ENCODE measurements at regions not wholly inside any gene's neighbourhood (a gene's known extent, or its start where the extent isn't known, plus 50 kb on each side); places are given as distances from the start of the nearest gene placed in this dataset.
"Not testable (repeated sequence)": the region's sequence is repeated elsewhere in the genome, so short reads cannot be mapped to it uniquely, and the experiment has no call there.

DNA sequence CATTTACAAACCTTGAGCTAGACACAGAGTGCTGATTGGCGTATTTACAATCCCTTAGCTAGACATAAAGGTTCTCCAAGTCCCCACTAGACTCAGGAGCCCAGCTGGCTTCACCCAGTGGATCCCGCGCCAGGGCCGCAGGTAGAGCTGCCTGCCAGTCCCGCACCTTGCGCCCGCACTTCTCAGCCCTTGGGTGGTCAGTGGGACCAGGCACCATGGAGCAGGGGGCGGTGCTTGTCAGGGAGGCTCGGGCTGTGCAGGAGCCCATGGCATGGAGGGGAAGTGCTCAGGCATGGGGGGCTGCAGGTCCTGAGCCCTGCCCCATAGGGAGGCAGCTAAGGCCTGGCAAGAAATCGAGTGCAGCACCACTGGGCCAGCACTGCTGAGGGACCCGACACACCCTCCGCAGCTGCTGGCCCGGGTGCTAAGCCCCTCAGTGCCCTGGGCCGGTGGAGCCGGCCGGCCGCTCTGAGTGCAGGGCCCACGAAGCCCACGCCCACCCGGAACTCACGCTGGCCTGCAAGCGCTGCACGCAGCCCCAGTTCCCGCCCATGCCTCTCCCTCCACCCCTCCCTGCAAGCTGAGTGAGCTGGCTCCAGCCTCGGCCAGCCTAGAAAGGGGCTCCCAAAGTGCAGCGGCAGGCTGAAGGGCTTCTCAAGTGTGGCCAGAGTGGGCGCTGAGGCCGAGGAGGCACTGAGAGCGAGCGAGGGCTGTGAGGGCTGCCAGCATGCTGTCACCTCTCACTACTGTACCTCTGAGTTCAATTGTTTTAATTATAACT lies 1213.9 kb downstream of the OTOL1 start:
- no peak overlapping the region for H3K9ac ChIP-seq
- no peaks in the 10 kb centered on the region for H3K4me1 ChIP-seq
- TF ChIP-seq, protein P1, sequence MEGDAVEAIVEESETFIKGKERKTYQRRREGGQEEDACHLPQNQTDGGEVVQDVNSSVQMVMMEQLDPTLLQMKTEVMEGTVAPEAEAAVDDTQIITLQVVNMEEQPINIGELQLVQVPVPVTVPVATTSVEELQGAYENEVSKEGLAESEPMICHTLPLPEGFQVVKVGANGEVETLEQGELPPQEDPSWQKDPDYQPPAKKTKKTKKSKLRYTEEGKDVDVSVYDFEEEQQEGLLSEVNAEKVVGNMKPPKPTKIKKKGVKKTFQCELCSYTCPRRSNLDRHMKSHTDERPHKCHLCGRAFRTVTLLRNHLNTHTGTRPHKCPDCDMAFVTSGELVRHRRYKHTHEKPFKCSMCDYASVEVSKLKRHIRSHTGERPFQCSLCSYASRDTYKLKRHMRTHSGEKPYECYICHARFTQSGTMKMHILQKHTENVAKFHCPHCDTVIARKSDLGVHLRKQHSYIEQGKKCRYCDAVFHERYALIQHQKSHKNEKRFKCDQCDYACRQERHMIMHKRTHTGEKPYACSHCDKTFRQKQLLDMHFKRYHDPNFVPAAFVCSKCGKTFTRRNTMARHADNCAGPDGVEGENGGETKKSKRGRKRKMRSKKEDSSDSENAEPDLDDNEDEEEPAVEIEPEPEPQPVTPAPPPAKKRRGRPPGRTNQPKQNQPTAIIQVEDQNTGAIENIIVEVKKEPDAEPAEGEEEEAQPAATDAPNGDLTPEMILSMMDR (IDR thresholded peaks at IDR 0.05): no peak
- no peaks in the 10 kb centered on the region for H3K36me3 ChIP-seq (ENCODE audit: control insufficient read depth, insufficient read depth, low read length)
- H3K9me3 ChIP-seq (ENCODE audit: control insufficient read depth, low read length): no peaks in the 10 kb centered on the region
- no peak overlapping the region for H3K27ac ChIP-seq
- no peaks in the 10 kb centered on the region for H3K27me3 ChIP-seq (ENCODE audit: control insufficient read depth, insufficient read depth, low read length)
- H3K79me2 ChIP-seq: no peaks in the 10 kb centered on the region
- no peak overlapping the region for H2AFZ ChIP-seq
- H3K4me2 ChIP-seq (ENCODE audit: low read length): no peak overlapping the region
- H3K4me3 ChIP-seq (ENCODE audit: low read depth, low read length): no peak overlapping the region

DNA sequence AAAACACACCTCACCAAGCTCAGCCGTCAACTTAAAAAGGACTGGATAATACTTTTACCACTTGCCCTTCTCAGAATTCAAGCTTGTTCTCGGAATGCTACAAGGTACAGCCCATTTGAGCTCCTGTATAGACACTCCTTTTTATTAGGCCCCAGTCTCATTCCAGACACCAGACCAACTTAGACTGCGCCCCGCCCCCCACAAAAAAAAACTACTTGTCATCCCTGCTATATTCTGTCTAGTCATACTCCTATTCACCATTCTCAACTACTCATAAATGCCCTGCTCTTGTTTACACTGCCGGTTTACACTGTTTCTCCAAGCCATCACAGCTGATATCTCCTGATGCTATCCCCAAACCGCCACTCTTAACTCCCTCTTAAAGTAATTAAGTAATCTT lies 1220.5 kb downstream of the OTOL1 start:
- not testable (repeated sequence) for H3K36me3 ChIP-seq (ENCODE audit: control insufficient read depth, insufficient read depth, low read length); H3K4me2 ChIP-seq (ENCODE audit: low read length); H3K9me3 ChIP-seq (ENCODE audit: control insufficient read depth, low read length); H3K4me3 ChIP-seq (ENCODE audit: low read depth, low read length); H3K27ac ChIP-seq; H3K27me3 ChIP-seq (ENCODE audit: control insufficient read depth, insufficient read depth, low read length); H3K79me2 ChIP-seq; H3K4me1 ChIP-seq; H2AFZ ChIP-seq; H3K9ac ChIP-seq

DNA sequence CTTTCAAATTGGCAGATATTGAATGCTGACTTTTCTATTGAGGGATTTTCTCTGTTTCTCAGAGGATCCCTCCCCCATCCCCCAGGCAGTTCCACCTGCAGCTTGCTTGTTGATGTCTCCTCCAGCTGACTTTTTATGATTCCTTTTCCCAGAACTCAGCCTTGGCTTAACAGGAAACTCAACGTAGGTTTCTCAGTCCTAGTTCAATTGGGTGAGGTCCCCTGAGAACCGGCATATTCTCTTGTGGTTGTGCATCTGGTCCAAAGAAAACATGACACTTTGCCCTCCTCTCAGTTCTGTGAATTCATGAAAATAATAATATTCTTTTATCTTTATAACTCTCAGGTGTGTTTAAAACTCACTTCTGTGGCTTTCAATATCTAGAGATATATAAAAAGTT lies 1222.1 kb downstream of the OTOL1 start:
- Histone ChIP-seq H3K79me2 (no peaks in the 10 kb centered on the region), H3K4me1 (no peaks in the 10 kb centered on the region), H3K36me3 (ENCODE audit: control insufficient read depth, insufficient read depth, low read length) (no peaks in the 10 kb centered on the region), H3K4me2 (ENCODE audit: low read length) (no peak overlapping the region), H3K9ac (no peak overlapping the region), H3K27ac (no peak overlapping the region), H3K27me3 (ENCODE audit: control insufficient read depth, insufficient read depth, low read length) (no peaks in the 10 kb centered on the region), H3K4me3 (ENCODE audit: low read depth, low read length) (no peak overlapping the region), H3K9me3 (ENCODE audit: control insufficient read depth, low read length) (no peaks in the 10 kb centered on the region), H2AFZ (no peak overlapping the region)
- TF ChIP-seq, protein P1 (IDR thresholded peaks at IDR 0.05): no peak

DNA sequence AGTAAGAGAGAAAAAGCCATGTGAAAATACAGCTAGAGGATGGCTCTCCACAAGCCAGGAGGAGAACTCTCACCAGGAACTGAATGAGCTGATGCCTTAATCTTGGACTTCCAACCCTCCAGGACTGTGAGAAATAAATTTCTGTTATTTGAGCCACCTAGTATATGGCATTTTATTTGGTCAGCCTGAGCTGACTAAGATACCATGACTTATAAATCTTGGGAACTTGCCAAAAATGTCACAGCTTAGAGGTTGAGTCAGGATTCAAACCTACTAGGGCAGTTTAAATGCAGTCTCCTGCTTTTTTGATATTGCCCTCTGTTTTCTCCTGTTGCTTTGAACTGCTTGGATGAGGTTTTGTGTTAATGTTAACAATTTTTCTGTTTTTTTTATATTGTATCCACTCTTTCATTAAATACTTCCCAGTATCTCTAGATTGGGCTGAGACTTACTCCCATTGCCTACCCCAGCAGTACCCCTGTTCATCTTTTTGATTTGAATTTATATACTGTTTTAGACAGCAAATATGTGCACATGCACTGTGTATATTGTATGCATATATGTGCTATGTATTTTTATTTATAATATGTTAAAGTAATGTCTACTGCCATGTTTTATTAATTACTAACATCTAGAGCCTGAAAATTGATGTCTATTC lies 1223.2 kb downstream of the OTOL1 start:
- Histone ChIP-seq H3K36me3 (ENCODE audit: control insufficient read depth, insufficient read depth, low read length) (no peaks in the 10 kb centered on the region), H3K9ac (no peak overlapping the region), H3K27me3 (ENCODE audit: control insufficient read depth, insufficient read depth, low read length) (no peaks in the 10 kb centered on the region), H3K4me2 (ENCODE audit: low read length) (no peak overlapping the region), H3K27ac (no peak overlapping the region), H3K4me3 (ENCODE audit: low read depth, low read length) (no peak overlapping the region), H3K4me1 (no peaks in the 10 kb centered on the region), H3K79me2 (no peaks in the 10 kb centered on the region), H2AFZ (no peak overlapping the region), H3K9me3 (ENCODE audit: control insufficient read depth, low read length) (no peaks in the 10 kb centered on the region)
- TF ChIP-seq, protein P1 (IDR thresholded peaks at IDR 0.05): no peak

DNA sequence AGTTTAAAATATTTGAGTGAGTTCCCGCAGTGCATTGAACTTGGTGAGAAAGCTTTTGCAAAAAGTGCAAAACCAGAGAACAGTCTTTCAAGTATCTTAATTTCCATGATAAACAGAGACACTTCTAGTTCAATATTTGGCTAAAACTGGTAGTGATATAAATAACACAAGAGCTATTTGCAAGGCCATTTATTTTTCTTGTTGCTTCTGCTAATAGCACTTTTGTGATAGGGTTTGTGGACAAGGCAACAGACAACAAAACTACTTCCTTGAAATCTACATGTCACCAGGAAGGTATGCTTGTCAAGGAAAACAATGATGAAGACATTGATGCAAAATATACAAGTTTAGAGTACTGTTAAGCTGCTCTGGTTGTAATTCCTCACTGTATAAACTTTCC lies 1225.1 kb downstream of the OTOL1 start:
- Histone ChIP-seq H3K27ac (no peak overlapping the region), H2AFZ (no peak overlapping the region), H3K4me1 (no peaks in the 10 kb centered on the region), H3K27me3 (ENCODE audit: control insufficient read depth, insufficient read depth, low read length) (no peaks in the 10 kb centered on the region), H3K36me3 (ENCODE audit: control insufficient read depth, insufficient read depth, low read length) (no peaks in the 10 kb centered on the region), H3K4me3 (ENCODE audit: low read depth, low read length) (no peak overlapping the region), H3K4me2 (ENCODE audit: low read length) (no peak overlapping the region), H3K9ac (no peak overlapping the region), H3K9me3 (ENCODE audit: control insufficient read depth, low read length) (no peaks in the 10 kb centered on the region), H3K79me2 (no peaks in the 10 kb centered on the region)
- TF ChIP-seq, protein P1 (IDR thresholded peaks at IDR 0.05): no peak

Measured in parathyroid adenoma (tissue), 2 donors.